ENCODE measurements at regions not wholly inside any gene's neighbourhood (a gene's known extent, or its start where the extent isn't known, plus 50 kb on each side); places are given as distances from the start of the nearest gene placed in this dataset.

DNA sequence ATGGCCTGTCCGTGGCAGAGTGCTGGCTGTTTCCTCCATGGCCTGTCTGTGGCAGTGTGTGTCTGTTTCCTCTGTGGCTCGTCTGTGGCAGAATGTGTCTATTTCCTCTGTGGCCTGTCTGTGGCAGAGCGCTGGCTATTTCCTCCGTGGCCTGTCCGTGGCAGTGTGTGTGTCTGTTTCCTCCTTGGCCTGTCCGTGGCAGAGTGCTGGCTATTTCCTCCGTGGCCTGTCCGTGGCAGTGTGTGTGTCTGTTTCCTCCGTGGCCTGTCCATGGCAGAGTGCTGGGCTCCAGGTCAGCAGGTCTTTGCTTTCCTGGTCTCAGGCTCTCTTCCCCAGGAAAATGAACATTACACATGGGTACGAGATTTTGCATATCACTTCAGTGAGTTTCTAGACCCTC, 138.4 kb upstream of the IPO9 start:
- DNase-seq = no peak

DNA sequence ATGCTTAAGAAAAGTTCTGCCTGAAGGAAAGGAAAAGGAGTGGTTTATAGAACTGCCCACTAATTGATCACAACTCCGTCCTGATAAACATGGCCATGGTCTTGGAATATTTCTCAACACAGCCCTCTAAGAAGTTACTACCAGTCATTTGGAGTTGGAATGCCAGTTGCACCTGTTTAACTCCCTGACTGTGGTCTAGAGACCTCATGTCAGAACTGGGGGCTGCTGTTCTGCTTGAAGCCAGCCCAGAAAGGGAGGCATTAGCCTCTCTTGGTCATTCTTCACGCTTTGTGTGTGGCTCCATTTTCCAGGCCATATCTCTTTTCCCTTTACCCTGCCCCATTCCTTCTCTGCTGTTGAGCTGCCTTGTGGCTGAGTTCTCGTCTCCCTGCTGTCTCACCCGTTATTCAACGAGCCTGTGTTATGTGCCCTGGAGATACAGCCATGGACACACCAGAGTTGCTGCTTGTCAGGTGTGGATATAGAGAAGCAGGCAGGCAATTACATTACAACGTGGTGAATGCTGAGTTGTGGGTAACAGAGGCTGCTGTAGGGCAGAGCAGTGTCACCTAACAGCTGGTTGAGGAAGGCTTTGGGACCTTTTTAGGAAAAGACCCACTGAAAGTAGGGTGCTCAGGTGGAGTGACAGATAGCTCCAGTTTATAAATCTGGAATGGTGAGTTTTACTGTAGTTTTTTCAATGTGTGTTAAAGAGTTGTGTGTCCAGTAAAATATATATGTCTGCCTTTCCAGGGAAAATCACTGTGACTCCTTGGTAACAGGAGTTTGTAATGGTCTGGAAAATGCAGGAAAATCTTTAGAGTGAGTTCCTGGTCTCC, 137.0 kb upstream of the IPO9 start:
- no peak for DNase-seq

DNA sequence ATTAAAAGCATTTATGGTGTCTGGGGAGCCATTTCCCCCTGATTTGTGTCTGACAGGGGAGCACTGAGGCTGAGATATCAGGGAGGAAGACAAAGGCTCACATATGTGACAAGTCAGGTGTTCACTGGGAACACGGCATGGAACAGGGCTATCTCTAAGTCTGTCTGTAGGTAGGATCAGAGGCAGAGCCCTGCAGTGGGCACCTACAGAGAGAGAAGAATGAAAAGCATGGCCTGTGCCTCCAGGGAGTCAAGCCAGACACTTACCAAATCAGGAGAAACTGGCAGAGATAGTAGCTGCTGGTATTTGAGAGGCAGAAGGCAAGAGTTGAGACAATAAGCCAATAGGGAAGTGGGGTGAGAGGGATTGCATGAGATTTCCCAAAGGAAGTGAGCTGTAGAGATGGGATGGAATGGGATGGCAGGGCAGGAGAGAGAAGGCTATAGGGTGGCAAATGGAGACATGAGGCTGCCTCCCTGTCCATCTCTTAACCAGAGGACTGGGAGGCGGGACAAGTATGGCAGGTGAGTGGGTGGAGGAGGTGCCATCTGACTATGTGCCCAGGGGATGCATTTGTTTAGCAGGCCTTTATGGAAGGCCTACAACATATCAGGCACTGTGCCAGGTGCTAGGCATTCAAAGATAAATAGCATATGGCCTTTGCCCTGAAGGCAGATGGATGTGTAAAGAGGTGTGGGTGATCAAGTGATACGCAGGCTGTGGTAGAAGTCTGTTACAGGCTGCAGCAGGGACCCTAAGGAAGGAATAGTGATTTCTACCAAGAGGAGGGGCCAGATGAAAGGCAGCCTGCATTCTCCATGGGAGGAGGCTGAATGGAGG, 136.2 kb upstream of the IPO9 start:
- DNase-seq = peak; percentile 80

DNA sequence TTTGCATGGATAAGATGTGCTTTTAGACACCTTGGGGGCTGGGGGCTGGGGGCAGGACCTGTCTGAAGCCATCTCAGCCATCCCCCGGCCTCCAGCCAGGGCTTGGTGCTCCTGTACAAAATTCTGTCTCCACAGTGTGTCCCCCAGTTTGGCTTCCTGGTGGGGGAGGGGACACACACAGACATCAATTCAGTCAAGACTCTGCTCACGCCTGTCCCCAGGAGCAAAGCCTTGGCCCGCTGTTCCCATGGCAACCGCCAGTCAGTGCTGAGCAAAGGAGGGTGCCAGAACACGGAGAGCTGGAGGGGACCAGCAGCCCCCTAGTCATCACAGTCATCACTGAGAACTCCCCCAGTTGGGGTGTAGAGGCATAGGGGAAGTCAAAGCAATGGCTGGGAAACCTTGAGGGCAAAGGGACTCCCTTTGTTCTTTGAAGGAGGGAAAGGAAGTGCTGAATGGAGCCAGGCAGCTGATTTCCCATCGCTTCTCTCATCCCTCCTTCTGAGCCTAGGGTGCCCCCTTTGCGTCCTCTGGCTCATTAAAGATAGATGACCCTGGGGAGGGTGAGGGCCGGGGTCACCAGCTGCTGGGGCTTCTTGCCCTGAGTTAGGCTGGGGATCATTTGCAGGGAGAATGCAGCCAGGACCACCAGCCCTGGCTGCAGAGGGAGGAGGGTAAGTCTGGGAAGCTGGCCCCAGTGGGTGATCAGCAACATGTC, 134.9 kb upstream of the IPO9 start:
- peak; percentile 38 for DNase-seq

DNA sequence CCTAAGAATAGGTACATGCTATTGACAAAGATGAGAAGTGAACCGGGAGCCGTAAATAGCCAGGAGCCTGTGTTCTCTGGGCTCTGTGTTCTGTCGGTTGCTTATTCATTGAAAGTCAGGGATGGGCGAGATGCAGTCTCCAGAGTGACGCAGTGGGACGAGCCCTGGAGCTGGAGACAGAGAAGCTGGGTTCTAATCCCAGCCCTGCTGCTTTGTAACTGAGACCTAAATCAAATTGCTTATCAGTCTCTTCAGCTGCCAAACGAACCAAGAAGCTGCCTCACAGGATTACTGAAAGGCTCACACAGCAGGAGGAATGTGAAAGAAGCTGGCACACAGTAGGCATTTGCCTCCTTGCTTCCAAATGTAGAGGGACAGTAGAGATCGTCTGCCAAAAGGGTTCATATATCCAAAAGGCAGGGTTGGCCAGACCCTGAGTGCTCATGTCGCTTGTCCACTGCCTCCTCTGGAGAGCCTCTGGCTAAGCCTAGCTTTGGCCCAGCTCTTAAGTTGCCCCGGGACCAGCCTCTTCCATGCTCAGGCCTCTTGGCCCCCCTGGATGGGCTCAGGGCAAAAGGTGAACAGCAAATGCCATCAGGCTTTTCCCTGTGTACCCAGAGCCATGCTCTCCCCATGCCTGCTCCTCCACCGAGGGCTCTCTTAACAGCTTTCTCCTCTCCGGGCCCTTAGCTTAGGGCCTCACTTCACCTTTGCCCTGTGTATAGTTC, 134.2 kb upstream of the IPO9 start:
- DNase-seq = no peak

DNA sequence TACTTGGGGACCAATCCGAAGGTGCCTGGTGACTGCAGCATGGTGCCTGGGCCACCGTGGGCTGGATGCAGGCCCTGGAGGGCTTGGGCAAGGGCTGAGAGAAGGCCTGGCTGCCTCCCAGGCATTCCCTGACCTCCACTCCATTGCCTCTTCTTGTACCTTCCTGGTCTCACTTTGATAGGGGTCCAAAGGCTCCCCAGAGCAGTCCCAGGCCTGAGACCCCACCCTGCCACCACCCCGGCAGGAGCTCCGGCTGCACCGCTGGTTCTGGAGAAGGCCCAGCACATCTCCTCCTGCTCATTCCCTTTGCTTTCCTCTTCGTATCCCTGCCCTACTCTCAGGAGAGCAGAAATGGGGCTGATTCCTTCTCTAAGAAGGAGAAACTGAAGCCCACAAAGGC, 133.3 kb upstream of the IPO9 start:
- no peak for DNase-seq

DNA sequence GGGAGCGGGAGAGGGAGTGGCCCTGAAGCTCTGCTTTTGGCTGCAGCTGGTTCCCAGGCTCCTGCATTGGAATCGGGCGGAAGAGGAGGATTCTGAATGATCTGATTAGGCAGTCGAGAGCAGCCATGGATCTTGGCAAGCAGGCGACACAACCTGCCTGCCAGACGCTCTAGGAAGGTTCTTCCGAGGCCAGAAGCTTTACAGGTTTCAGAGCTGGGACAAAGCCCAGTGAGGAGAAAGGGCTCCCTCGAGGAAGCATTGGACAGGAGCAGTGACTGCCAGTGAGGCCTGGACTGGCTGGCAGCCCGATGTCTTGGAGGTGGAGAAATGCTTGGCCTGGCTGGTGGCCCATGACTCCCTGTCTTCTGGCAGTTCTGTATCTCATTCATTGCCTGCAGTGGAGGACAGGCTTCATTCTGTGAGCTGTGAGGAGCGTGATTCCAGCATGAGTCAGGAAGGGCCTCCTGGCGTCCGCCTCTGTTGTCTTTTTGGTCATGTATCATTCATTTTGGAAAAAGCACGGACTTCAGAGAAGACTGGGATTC, 132.7 kb upstream of the IPO9 start:
- no peak for DNase-seq

DNA sequence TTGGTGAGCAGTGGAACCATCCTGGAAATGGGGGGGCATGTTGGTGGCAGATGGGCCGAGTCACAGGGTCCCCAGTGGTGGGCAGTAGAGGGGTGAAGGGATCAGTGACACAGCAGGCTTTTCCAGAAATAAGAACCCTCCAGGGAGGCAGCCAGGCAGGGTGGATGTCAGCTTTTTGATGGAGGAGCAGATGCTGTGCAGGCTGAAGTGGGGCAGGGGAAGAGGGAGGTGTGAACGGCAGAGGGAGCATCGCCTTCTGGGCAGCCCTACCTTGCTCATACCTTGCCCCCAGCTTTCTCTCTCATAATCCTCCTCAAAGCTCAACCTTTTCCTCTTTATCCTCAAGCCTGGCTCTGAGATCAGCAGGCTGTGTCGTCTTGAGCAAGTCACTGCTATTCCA, 131.8 kb upstream of the IPO9 start:
- DNase-seq = no peak

DNA sequence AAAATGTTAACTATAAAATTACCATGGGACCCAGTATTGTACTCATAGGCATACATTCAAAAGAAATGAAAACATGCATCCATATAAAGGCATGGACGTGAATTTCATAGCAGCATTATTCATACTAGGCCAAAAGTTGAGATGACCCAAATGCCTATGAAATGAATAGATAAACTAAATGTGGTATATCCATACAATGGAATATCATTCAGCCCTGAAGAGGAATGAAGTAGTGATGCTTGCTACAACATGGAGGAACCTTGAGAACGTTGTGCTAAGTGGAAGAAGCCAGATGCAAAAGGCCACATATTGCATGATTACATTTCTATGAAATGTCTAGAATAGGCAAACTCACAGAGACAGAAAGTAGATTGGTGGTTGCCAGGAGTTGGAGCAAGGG, 127.1 kb upstream of the IPO9 start:
- DNase-seq = no peak

DNA sequence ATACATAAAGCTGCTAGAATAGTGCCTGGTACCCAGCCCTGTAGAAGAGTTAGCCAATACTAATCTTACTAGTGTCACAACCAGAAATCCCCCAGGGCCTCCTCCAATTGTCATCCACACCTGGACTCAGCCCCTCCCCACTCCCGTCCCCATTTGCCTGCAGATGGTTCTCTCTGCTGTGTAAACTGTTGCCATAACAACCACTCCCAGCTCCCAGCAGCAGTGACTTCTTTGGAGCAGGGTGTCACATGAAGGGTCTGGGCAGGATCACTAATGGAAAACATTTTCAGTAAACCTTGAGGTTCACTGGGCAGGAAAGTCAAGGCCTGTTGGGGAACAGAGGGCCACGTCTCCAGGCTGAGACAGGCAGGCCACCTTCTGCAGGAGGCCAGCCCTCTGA, 126.0 kb upstream of the IPO9 start:
- peak; percentile 96 for DNase-seq

DNA sequence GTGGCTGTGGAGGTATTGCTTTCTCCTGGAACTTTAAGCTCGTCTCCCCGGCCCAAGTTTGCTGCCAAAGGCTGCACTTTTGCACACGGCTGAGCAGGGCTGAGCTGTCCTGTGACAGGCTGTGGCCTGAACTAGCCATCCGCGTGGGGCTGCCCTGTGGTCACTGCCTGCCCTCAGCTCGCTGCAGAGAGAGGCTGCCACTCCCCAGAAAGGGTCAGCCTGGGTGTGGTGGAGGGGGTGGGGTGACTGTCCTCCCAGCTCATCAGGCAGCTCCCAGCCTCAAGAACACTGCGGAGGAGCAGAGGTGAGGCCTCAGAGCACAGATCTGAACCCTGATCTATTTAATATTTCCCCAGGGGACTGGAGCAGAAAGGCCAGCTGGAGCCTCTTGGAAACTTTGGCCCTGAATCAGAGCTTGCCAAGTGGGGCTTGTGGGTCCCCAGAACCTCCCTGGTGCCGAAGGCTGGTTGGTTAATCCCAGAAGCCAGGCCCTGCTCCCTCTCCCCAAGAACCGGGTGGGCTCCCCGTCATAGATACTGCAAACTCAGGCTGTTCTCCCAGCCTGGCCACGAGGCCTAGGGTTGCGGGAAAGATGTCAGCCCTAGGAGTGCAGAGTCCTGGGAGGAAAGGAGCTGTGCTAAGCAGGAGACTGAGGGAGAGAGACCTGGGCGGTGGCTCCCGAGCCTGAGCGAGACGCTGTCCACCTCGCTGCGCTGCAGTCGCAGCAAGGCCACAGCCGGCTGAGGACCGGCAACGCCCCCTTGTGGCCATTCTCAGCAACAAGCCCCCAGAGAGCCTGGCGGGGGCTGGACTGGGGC, 125.1 kb upstream of the IPO9 start:
- DNase-seq = peak; percentile 83

DNA sequence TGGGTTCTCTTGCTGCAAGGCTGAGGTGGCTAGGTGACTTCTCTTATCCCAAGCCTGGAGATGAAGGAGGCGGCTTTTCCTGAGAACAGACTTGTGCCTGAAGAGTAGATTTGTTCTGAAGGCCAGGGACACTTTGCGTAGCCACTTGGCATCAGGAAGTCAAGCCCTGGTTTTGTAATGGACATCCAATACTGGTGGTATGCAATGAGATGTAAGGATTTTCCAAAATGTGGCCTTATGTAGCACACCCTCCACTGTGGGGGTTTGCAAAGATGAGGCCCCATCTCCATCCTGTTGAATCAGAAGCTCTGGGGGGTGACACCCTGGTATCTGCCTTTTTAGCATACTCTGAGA, 124.5 kb upstream of the IPO9 start:
- no peak for DNase-seq

DNA sequence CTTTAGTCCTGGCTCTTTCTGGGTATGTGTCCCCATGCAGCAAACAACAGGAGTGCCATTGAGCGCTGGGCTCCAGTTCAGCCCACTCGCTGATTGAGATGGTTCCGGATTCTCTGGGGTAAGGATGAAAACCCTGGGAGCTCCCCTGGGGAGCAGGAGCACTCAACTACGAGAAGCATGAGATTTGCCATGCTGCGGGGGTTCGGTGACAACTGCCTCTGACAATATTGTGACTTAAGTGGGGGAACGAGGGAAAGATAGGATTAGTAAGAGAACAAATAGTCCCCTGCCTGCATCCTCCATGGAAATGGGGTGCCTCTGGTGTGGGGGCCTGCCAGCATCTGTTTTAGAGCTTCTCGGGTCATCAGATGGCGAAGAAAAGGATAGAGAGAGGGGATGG, 123.6 kb upstream of the IPO9 start:
- DNase-seq = no peak

DNA sequence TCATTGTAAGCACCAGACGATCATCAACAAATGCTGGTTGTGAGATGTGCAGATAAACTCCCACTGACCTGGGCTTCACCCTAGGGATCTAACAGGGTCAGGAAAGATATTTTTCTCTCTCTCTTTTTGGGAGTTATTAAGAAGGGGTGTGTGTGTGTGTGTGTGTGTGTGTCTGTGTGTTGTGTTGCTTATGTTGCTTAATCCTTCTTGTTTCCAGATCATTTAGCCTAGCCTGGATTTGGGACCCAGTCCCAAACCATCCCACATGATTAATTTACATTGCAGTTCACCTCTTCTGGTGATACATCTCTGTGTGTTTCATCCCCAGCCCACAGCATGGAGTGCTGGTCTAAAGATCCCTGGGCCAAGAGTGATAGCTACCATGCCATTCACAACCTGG, 122.8 kb upstream of the IPO9 start:
- DNase-seq = no peak

DNA sequence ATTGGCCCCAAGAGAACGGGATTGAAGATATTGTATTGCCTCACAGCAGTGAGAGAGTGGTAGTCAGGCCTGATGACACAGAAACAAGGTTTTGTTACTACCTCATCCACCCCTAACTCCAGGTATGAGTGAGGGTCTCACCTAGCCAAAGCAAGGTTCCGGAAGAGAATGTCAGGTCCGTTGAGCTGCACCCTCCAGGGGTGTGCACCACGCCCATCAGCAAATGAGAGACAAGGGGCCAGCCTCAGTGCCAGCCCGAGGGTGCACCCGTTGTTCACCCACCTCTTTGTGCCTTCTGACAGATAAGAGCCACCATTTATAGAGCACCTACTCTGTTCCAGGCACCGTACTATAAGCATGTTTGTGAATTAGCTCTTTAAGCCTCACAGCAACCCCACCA, 121.9 kb upstream of the IPO9 start:
- no peak for DNase-seq

DNA sequence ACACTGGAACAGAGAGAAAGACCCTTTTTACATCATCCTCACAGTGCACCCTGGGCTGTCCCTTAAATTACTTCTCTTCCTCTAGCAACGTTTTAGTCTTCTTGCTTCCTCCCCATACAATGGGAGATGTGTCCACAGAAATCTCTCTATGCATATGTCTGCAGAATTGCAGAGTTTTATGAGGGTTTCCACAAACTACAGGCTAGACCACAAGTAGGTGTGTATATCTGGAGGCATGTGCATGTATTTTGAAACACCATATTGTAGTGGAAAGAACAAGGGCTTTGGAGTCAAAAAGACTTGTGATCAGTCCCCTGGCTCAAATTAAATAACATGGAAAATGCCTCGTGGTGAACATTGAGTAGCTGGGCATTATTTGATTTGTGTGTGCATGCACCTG, 121.3 kb upstream of the IPO9 start:
- DNase-seq = no peak

DNA sequence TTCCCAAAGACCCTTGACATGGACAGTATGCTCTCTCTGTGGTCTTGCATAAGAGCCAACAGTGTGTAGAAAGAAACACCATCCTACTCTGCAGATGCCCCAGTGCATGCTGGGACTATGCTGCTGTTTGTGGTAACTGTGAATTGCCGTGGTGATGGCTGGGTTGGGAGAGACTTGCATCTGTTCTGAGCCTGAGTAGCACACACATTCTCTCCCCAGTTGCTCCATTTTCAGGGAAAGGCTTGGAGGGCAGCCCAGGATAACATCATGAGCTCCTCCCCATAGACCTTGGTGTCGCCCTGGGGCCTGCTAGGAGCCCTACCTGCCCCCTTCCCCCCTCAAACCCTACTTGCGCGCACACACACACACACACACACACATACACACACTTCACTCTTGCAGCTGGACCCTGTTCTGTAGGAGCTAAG, 120.9 kb upstream of the IPO9 start:
- DNase-seq = no peak

DNA sequence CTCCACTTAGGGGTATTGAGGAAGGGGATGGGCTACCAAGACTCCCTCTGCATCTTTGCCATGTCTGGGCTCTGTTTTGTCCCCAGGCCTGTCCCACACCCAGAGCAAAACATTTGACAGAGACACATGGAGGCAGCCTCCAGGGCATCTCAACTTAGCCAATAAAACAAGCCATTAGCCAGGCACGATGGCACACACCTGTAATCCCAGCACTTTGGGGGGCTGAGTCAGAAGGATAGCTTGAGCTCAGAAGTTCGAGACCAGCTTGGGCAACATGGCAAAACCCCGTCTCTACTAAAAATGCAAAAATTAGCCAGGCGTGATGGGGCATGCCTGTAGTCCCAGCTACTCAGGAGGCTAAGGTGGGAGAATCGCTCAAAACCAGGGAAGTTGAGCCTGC, 120.3 kb upstream of the IPO9 start:
- no peak for DNase-seq

DNA sequence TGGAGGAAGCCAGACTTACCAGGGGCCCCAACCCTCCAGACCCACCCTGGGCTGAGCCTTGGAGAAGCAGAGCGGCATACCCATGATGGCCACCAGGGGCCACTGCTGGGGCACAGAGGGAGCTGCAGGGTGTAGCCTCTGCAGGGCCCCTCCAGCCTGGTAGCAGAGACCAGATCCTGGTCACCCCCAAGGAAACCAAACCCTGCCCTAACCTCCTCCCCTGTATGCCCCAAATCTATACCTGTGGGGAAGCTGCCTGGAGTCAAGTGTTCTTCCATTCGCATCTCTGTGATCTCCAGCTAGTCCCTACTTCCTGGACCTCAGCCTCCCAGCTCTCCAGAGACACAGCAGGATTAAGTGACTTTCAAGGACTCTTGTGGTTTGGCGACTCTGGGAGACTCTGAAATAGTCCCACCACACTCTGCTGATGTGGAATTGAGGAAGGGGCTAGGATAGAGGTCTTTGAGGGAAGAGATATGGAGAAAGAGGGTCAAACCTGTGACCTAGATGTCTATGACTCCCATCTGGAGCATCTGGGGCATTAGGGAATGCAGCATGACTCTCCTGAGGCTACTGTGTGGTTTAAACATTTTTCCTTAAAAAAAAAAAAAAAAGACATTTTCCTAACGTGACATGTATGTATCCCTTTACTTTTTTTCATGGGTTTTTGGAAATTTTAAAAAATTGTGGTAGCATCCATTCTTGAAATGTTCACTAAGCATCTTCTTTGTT, 119.2 kb upstream of the IPO9 start:
- DNase-seq = peak; percentile 20

DNA sequence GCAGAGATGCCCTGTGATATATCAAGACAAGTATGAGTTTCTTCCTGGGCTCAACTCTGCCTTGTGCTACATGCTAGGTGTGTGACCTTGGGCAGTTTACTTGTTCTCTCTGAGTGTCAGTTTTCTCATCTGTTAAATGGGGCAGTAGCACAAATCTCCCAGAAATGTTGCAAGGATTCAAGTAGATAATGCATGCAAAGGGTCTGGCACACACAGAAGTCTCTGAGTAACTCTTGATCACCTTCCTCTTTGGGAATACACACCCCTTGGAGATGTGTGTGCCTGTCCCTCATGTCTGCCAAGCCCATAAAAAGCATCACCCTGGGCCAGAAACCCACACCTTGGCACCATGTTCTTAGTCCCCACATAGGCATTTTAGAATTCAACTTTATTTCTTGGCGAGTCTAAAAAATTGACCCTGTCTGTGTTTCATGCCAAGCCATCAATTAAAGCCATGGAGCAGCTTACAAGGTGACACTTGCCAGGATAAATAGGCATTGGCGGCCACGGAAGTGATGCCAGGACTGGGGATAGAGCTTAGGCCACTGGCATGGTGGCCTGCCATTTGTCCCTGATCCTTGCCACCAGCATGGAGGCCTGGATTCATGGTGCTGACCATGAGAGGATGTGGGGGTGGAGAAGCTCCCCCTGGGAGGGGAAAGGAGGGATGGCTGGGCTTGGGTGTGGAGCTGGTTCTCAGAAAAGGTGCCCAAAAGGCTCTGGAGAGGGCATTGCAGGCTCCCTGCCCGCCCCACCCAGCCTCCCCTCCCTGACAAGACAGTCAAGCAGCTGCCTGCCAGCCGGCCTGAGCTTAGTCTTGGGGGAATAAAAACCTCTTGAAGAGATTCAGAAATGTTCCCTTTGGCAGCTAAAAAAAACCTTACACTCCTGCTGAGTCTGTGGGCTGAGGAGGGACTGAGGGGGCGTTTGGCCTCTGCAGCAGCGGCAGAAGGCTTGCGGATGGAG, 118.0 kb upstream of the IPO9 start:
- no peak for DNase-seq

All from COR-L47 (cell line).